K562 (cell line): ENCODE measurements at regions not wholly inside any gene's neighbourhood (a gene's known extent, or its start where the extent isn't known, plus 50 kb on each side); places are given as distances from the start of the nearest gene placed in this dataset.

ENCODE experiments used
- ARID3B ChIP-seq: fragments of 250-450 bp; sonication (Bioruptor Pico); IDR thresholded peaks from 2 replicates; pipeline ENCODE4 v1.4.0; 2020; ENCODE audit warnings: borderline replicate concordance
- CHCHD3 ChIP-seq: fragments of 250-450 bp; sonication (Bioruptor Pico); IDR thresholded peaks from 2 replicates; pipeline ENCODE4 v2.1.2; 2022; ENCODE audit warnings: mild to moderate bottlenecking
- FOXO4 ChIP-seq: fragments of 450-650 bp; formaldehyde crosslinking; IDR thresholded peaks from 2 replicates; pipeline ENCODE4 v1.4.0; 2020; ENCODE audit warnings: mild to moderate bottlenecking, moderate library complexity
- HNRNPUL1 ChIP-seq: fragments of 200-400 bp; formaldehyde crosslinking; IDR thresholded peaks from 2 replicates; pipeline ENCODE4 v1.6.1; 2017; ENCODE audit warnings: low read length
- IFI16 ChIP-seq: fragments of 250-450 bp; sonication (Bioruptor Pico); IDR thresholded peaks from 2 replicates; pipeline ENCODE4 v2.1.2; 2022; ENCODE audit warnings: mild to moderate bottlenecking, inconsistent platforms
- KDM4B ChIP-seq, 2 experiments: fragments of 450-650 bp in 1 of 2; sonication (generic) in 1 of 2; IDR thresholded peaks; 2 replicates each; pipeline ENCODE4 v1.6.1; 2016 to 2017; ENCODE audit warnings: borderline replicate concordance in 2 of 2, antibody characterized with exemption in 1 of 2, low read depth in 1 of 2, mild to moderate bottlenecking in 1 of 2
- MAZ ChIP-seq, 2 experiments: fragments of 450-650 bp in 1 of 2; sonication (generic) in 1 of 2; formaldehyde crosslinking; IDR thresholded peaks in 1 of 2; conservative IDR thresholded peaks in 1 of 2; 2 replicates each; pipeline versions ENCODE4 v1.4.0 to v1.5.0; 2020; ENCODE audit warnings: mild to moderate bottlenecking in 1 of 2, missing genetic modification reagents in 1 of 2
- MEF2D ChIP-seq: conservative IDR thresholded peaks from 2 replicates; pipeline ENCODE4 v1.6.1; 2016; ENCODE audit warnings: low read depth, missing genetic modification characterization, missing compliant biosample characterization
- REST ChIP-seq, 2 experiments: fragments of 450-650 bp; formaldehyde crosslinking in 1 of 2; IDR thresholded peaks; 2 replicates each; pipeline versions ENCODE4 v1.4.0 to v1.6.1; 2014 to 2020; ENCODE audit warnings: mild to moderate bottlenecking in 2 of 2, borderline replicate concordance in 1 of 2, low read depth in 1 of 2
- TEAD1 ChIP-seq, 2 experiments: fragments of 450-650 bp in 1 of 2; sonication (generic) in 1 of 2; formaldehyde crosslinking; IDR thresholded peaks; 2 replicates each; pipeline versions ENCODE4 v1.4.0 to v1.8.0; 2020 to 2022; ENCODE audit warnings: mild to moderate bottlenecking in 2 of 2, missing genetic modification reagents in 1 of 2
- TOE1 ChIP-seq, 2 experiments: fragments of 450-650 bp in 1 of 2; sonication (generic) in 1 of 2; formaldehyde crosslinking in 1 of 2; IDR thresholded peaks; 2 replicates each; pipeline versions ENCODE4 v1.7.1 to v1.8.0; 2016 to 2022; ENCODE audit warnings: borderline replicate concordance in 2 of 2, mild to moderate bottlenecking in 2 of 2, antibody characterized with exemption in 1 of 2, inconsistent platforms in 1 of 2, low read depth in 1 of 2, missing genetic modification reagents in 1 of 2, moderate library complexity in 1 of 2
- XRCC3 ChIP-seq: fragments of 450-650 bp; IDR thresholded peaks from 2 replicates; pipeline ENCODE4 v1.6.1; 2017; ENCODE audit warnings: mild to moderate bottlenecking, moderate library complexity
- ZNF24 ChIP-seq: fragments of 450-650 bp; IDR thresholded peaks from 2 replicates; pipeline ENCODE4 v1.6.1; 2016
- ZNF436 ChIP-seq: fragments of 250-450, 450-650 bp; sonication (Bioruptor Pico); formaldehyde crosslinking; IDR thresholded peaks from 2 replicates; pipeline ENCODE4 v1.7.0; 2020; ENCODE audit warnings: mild to moderate bottlenecking
- ZNF511 ChIP-seq: sonication (generic); formaldehyde crosslinking; IDR thresholded peaks from 2 replicates; pipeline ENCODE4 v1.8.0; 2022; ENCODE audit warnings: mild to moderate bottlenecking, missing genetic modification reagents

- TF ChIP-seq MAZ (CRISPR knock-in tag; conservative IDR thresholded peaks at IDR 0.05 in 1 of 2, IDR thresholded peaks at IDR 0.05 in 1 of 2) (no peak; a peak in 1 of 4 replicates), HNRNPUL1 (no peak), TEAD1 (CRISPR knock-in tag; IDR thresholded peaks at IDR 0.05) (no peak), KDM4B (IDR thresholded peaks at IDR 0.05; ENCODE audit: borderline replicate concordance in 2 of 2, low read depth in 1 of 2) (no peak), REST (IDR thresholded peaks at IDR 0.05; ENCODE audit: borderline replicate concordance) (no peak), REST (CRISPR knock-in tag; IDR thresholded peaks at IDR 0.05; ENCODE audit: low read depth) (no peak), ZNF24 (no peak), ZNF436 (no peak), ZNF511 (CRISPR knock-in tag) (no peak), IFI16 (CRISPR knock-in tag) (no peak), MEF2D (tag) (no peak; the same call in 1 of the 2 replicates), CHCHD3 (no peak), ARID3B (CRISPR knock-in tag) (no peak), FOXO4 (CRISPR knock-in tag) (no peak), TOE1 (IDR thresholded peaks at IDR 0.05; ENCODE audit: borderline replicate concordance) (no peak), TOE1 (CRISPR knock-in tag; IDR thresholded peaks at IDR 0.05; ENCODE audit: borderline replicate concordance, low read depth) (no peak), XRCC3 (no peak)
These were observed 939.4 kb downstream of the MCTP2 start (continued) for GRCh38 chr15:95170561-95171380.
